ENCODE measurements at regions not wholly inside any gene's neighbourhood (a gene's known extent, or its start where the extent isn't known, plus 50 kb on each side); places are given as distances from the start of the nearest gene placed in this dataset.

DNA sequence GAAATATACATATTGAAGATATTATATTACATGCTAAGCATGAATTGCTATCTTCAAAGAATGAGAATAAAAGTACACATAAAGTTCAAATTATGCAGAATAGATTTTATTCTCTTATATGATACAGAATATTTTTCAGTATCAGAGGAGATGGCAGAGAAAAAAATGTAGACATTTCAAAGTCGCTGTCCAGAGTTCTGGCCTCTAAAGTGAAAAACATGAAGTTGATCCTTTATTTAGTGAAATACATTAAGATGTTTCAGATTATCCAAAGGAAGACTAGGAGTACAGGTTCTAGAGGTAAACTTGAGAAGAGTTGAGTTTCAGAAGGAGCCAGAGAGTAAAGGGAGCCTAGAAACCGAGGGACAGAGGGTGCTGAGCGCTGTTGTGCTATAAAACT, 303.6 kb downstream of the UTP18 start:
- TF ChIP-seq BHLHE40 (IDR thresholded peaks at IDR 0.05; ENCODE audit: borderline replicate concordance in 1 of 2, low read depth in 2 of 2, low read length in 1 of 2), result no peak
- TF ChIP-seq NFXL1 (IDR thresholded peaks at IDR 0.05; ENCODE audit: borderline replicate concordance), result no peak
- TF ChIP-seq, protein P1, sequence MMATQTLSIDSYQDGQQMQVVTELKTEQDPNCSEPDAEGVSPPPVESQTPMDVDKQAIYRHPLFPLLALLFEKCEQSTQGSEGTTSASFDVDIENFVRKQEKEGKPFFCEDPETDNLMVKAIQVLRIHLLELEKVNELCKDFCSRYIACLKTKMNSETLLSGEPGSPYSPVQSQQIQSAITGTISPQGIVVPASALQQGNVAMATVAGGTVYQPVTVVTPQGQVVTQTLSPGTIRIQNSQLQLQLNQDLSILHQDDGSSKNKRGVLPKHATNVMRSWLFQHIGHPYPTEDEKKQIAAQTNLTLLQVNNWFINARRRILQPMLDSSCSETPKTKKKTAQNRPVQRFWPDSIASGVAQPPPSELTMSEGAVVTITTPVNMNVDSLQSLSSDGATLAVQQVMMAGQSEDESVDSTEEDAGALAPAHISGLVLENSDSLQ (IDR thresholded peaks at IDR 0.05), result no peak
- no peak for TF ChIP-seq FOXK2 (IDR thresholded peaks at IDR 0.05)
- TF ChIP-seq, protein P2, sequence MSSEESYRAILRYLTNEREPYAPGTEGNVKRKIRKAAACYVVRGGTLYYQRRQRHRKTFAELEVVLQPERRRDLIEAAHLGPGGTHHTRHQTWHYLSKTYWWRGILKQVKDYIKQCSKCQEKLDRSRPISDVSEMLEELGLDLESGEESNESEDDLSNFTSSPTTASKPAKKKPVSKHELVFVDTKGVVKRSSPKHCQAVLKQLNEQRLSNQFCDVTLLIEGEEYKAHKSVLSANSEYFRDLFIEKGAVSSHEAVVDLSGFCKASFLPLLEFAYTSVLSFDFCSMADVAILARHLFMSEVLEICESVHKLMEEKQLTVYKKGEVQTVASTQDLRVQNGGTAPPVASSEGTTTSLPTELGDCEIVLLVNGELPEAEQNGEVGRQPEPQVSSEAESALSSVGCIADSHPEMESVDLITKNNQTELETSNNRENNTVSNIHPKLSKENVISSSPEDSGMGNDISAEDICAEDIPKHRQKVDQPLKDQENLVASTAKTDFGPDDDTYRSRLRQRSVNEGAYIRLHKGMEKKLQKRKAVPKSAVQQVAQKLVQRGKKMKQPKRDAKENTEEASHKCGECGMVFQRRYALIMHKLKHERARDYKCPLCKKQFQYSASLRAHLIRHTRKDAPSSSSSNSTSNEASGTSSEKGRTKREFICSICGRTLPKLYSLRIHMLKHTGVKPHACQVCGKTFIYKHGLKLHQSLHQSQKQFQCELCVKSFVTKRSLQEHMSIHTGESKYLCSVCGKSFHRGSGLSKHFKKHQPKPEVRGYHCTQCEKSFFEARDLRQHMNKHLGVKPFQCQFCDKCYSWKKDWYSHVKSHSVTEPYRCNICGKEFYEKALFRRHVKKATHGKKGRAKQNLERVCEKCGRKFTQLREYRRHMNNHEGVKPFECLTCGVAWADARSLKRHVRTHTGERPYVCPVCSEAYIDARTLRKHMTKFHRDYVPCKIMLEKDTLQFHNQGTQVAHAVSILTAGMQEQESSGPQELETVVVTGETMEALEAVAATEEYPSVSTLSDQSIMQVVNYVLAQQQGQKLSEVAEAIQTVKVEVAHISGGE (CRISPR knock-in tag; IDR thresholded peaks at IDR 0.05), result no peak
- TF ChIP-seq SMARCA5 (IDR thresholded peaks at IDR 0.05), result no peak
- RAD21 ChIA-PET (ENCODE audit: unreplicated experiment), result no interaction called here
- BruUV-seq (replicated peaks), result no TSS peak
- SMC1A ChIA-PET (ENCODE audit: uncharacterized antibody, unreplicated experiment), result no interaction called here
- no peak for DNase-seq (ENCODE audit: low read depth, low spot score)
- POLR2A ChIA-PET, result no interaction called here
- H3K4me1 ChIP-seq (ENCODE audit: control insufficient read depth, insufficient read depth, low read length), result no peaks in the 10 kb centered on the region
- FAIRE-seq, result no peak
- no peak overlapping the region for H2AFZ ChIP-seq (ENCODE audit: control insufficient read depth, low read depth, low read length)
- no peak overlapping the region for H3K4me2 ChIP-seq (ENCODE audit: control insufficient read depth, insufficient read depth)
- no peaks in the 10 kb centered on the region for H4K20me1 ChIP-seq (ENCODE audit: control insufficient read depth, insufficient read depth)
- H3K4me3 ChIP-seq, result no peak overlapping the region
- CTCF ChIA-PET, result no interaction called here
- WGBS (ENCODE audit: insufficient coverage, insufficient replicate concordance, low lambda C conversion rate, missing lambda C conversion rate), result 0% methylated on average over 3 of the region's 3 CpGs
- H3K27me3 ChIP-seq (replicated peaks in 1 of 2; ENCODE audit: control insufficient read depth in 2 of 2, insufficient read depth in 2 of 2, low read length in 1 of 2), result no peaks in the 10 kb centered on the region
- in situ Hi-C loops (cut with MboI) (no loop called here), intact Hi-C loops (cut with micrococcal nuclease; ENCODE audit: unreplicated experiment) (no loop called here)
- H3K9me3 ChIP-seq (replicated peaks; ENCODE audit: control insufficient read depth, insufficient read depth, low read length), result no peaks in the 10 kb centered on the region
- H3K9ac ChIP-seq (ENCODE audit: control insufficient read depth, insufficient read depth, low read length), result no peak overlapping the region
- H3K27ac ChIP-seq (ENCODE audit: control insufficient read depth, insufficient read depth), result no peak overlapping the region
- ATAC-seq, result no peak
- H3K36me3 ChIP-seq (ENCODE audit: control insufficient read depth in 2 of 2, insufficient read depth in 2 of 2, low read length in 1 of 2), result no peaks in the 10 kb centered on the region
- H3K79me2 ChIP-seq (ENCODE audit: control insufficient read depth, insufficient read depth, low read length), result no peaks in the 10 kb centered on the region

All from GM12878 (cell line).